HEK293 (cell line): ENCODE measurements at regions not wholly inside any gene's neighbourhood (a gene's known extent, or its start where the extent isn't known, plus 50 kb on each side); places are given as distances from the start of the nearest gene placed in this dataset.

ENCODE experiments used
- CTCF ChIA-PET: fragments of 350-600 bp; formaldehyde crosslinking; extraction: SDS; loops from one replicate; lab custom pipeline; 2021; ENCODE audit warnings: antibody characterized with exemption; lab: Yijun Ruan, JAX
- POLR2A ChIA-PET: fragments of 300-600 bp; formaldehyde crosslinking; extraction: SDS; loops from one replicate; lab custom pipeline; 2020; ENCODE audit warnings: antibody characterized with exemption, inconsistent platforms; lab: Yijun Ruan, JAX
- H3K27ac ChIP-seq: fragments of 200-500 bp; sonication (Bioruptor generic); 2 replicates; pipeline ENCODE4 v1.5.1; 2014; ENCODE audit warnings: low read depth, low read length, control low read depth, inconsistent platforms; ENCODE audit errors: extremely low read depth
- H3K36me3 ChIP-seq, 2 experiments: fragments of 200-500 bp in 1 of 2; sonication (Bioruptor generic) in 1 of 2; 1 replicate in 1 of 2; 2 replicates in 1 of 2; pipeline ENCODE4 v1.5.1; 2014 to 2017; ENCODE audit warnings: inconsistent platforms in 2 of 2, low read length in 2 of 2; ENCODE audit not compliant: control insufficient read depth in 2 of 2, insufficient read depth in 1 of 2
- H3K4me1 ChIP-seq: fragments of 200-500 bp; sonication (Bioruptor generic); 2 replicates; pipeline ENCODE4 v1.5.1; 2014; ENCODE audit warnings: mild to moderate bottlenecking, low read length, inconsistent platforms; ENCODE audit not compliant: control insufficient read depth, insufficient read depth
- H3K4me3 ChIP-seq: 2 replicates; pipeline ENCODE4 v1.5.1; 2011; ENCODE audit warnings: low read depth, mild to moderate bottlenecking, control low read depth, low read length, moderate library complexity
- H3K9me3 ChIP-seq: fragments of 200-500 bp; sonication (Bioruptor generic); 2 replicates; pipeline ENCODE4 v1.5.1; 2014; ENCODE audit warnings: low read depth, low read length, inconsistent platforms; ENCODE audit not compliant: control insufficient read depth, insufficient read depth
- GLIS1 ChIP-seq: fragments of 450-650 bp; formaldehyde crosslinking; IDR thresholded peaks from 2 replicates; pipeline ENCODE4 v1.5.1; 2016; ENCODE audit warnings: missing biosample characterization, missing genetic modification characterization
- HOXA7 ChIP-seq: sonication (generic); formaldehyde crosslinking; IDR thresholded peaks from 2 replicates; pipeline ENCODE4 v1.8.1; 2022; ENCODE audit warnings: missing genetic modification reagents, borderline replicate concordance
- KLF8 ChIP-seq: fragments of 450-650 bp; formaldehyde crosslinking; IDR thresholded peaks from 2 replicates; pipeline ENCODE4 v1.5.1; 2016; ENCODE audit warnings: missing biosample characterization, missing genetic modification characterization
- KLF9 ChIP-seq: fragments of 450-650 bp; formaldehyde crosslinking; IDR thresholded peaks from 2 replicates; pipeline ENCODE4 v1.5.1; 2016; ENCODE audit warnings: missing biosample characterization, missing genetic modification characterization, low read depth
- MZF1 ChIP-seq: fragments of 450-650 bp; formaldehyde crosslinking; IDR thresholded peaks from 2 replicates; pipeline ENCODE4 v1.5.1; 2017; ENCODE audit warnings: missing biosample characterization, missing genetic modification characterization, borderline replicate concordance
- OSR2 ChIP-seq: fragments of 450-650 bp; formaldehyde crosslinking; IDR thresholded peaks from 2 replicates; pipeline ENCODE4 v1.5.1; 2016; ENCODE audit warnings: missing biosample characterization, missing genetic modification characterization
- PRDM1 ChIP-seq: fragments of 450-650 bp; formaldehyde crosslinking; IDR thresholded peaks from 2 replicates; pipeline ENCODE4; 2016; ENCODE audit warnings: missing biosample characterization, missing genetic modification characterization
- SALL2 ChIP-seq: fragments of 450-650 bp; formaldehyde crosslinking; IDR thresholded peaks from 2 replicates; pipeline ENCODE4 v1.5.0; 2017; ENCODE audit warnings: missing biosample characterization, mild to moderate bottlenecking, missing genetic modification characterization, borderline replicate concordance
- SCRT1 ChIP-seq: fragments of 450-650 bp; formaldehyde crosslinking; IDR thresholded peaks from 2 replicates; pipeline ENCODE4 v1.5.1; 2016; ENCODE audit warnings: missing biosample characterization, missing genetic modification characterization, borderline replicate concordance
- YY2 ChIP-seq: fragments of 450-650 bp; formaldehyde crosslinking; IDR thresholded peaks from 2 replicates; pipeline ENCODE4 v1.5.1; 2016; ENCODE audit warnings: missing biosample characterization, missing genetic modification characterization
- ZBTB7A ChIP-seq: fragments of 450-650 bp; formaldehyde crosslinking; IDR thresholded peaks from 2 replicates; pipeline ENCODE4 v1.5.1; 2016; ENCODE audit warnings: low read depth, missing biosample characterization, missing genetic modification characterization
- ZFP3 ChIP-seq: fragments of 450-650 bp; formaldehyde crosslinking; IDR thresholded peaks from 2 replicates; pipeline ENCODE4 v1.5.1; 2016; ENCODE audit warnings: low read depth, missing biosample characterization, missing genetic modification characterization
- ZNF112 ChIP-seq: fragments of 450-650 bp; formaldehyde crosslinking; IDR thresholded peaks from 2 replicates; pipeline ENCODE4 v1.5.0; 2017; ENCODE audit warnings: missing biosample characterization, missing genetic modification characterization
- ZNF169 ChIP-seq: fragments of 450-650 bp; formaldehyde crosslinking; IDR thresholded peaks from 2 replicates; pipeline ENCODE4 v1.5.1; 2016; ENCODE audit warnings: missing biosample characterization, missing genetic modification characterization
- ZNF324 ChIP-seq: fragments of 450-650 bp; formaldehyde crosslinking; IDR thresholded peaks from 2 replicates; pipeline ENCODE4 v1.5.1; 2016; ENCODE audit warnings: missing biosample characterization, missing genetic modification characterization
- ZNF350 ChIP-seq: fragments of 450-650 bp; formaldehyde crosslinking; IDR thresholded peaks from 2 replicates; pipeline ENCODE4 v1.5.0; 2017; ENCODE audit warnings: missing biosample characterization, mild to moderate bottlenecking, missing genetic modification characterization
- ZNF473 ChIP-seq: fragments of 450-650 bp; formaldehyde crosslinking; IDR thresholded peaks from 2 replicates; pipeline ENCODE4 v1.5.1; 2017; ENCODE audit warnings: missing biosample characterization, missing genetic modification characterization
- ZNF560 ChIP-seq: fragments of 450-650 bp; formaldehyde crosslinking; IDR thresholded peaks from 2 replicates; pipeline ENCODE4 v1.5.1; 2017; ENCODE audit warnings: missing biosample characterization, missing genetic modification characterization, borderline replicate concordance
- ZNF561 ChIP-seq: fragments of 450-650 bp; IDR thresholded peaks from 2 replicates; pipeline ENCODE4 v1.5.1; 2018; ENCODE audit warnings: missing biosample characterization, missing genetic modification characterization, borderline replicate concordance
- ZNF624 ChIP-seq: fragments of 450-650 bp; formaldehyde crosslinking; IDR thresholded peaks from 2 replicates; pipeline ENCODE4 v1.5.1; 2017; ENCODE audit warnings: missing biosample characterization, missing genetic modification characterization
- ZNF670 ChIP-seq: fragments of 450-650 bp; formaldehyde crosslinking; IDR thresholded peaks from 2 replicates; pipeline ENCODE4 v1.5.1; 2016; ENCODE audit warnings: missing biosample characterization, missing genetic modification characterization, low read depth
- ZNF707 ChIP-seq: fragments of 450-650 bp; formaldehyde crosslinking; IDR thresholded peaks from 2 replicates; pipeline ENCODE4 v1.5.1; 2016; ENCODE audit warnings: missing biosample characterization, missing genetic modification characterization
- ZSCAN30 ChIP-seq: fragments of 450-650 bp; IDR thresholded peaks from 2 replicates; pipeline ENCODE4 v1.5.1; 2018; ENCODE audit warnings: missing biosample characterization, mild to moderate bottlenecking, missing genetic modification characterization, moderate library complexity
- TF ChIP-seq, protein P1 (sequence below): fragments of 450-650 bp; formaldehyde crosslinking; IDR thresholded peaks from 2 replicates; pipeline ENCODE4 v1.5.0; 2017; ENCODE audit warnings: missing biosample characterization, missing genetic modification characterization, borderline replicate concordance
- TF ChIP-seq, protein P2 (sequence below): fragments of 450-650 bp; formaldehyde crosslinking; IDR thresholded peaks from 2 replicates; pipeline ENCODE4 v1.5.1; 2016; ENCODE audit warnings: missing biosample characterization, missing genetic modification characterization
- TF ChIP-seq, protein P3 (sequence below): fragments of 450-650 bp; formaldehyde crosslinking; IDR thresholded peaks from 2 replicates; pipeline ENCODE4 v1.5.1; 2016; ENCODE audit warnings: missing biosample characterization, missing genetic modification characterization
- TF ChIP-seq, protein P4 (sequence below): fragments of 450-650 bp; formaldehyde crosslinking; IDR thresholded peaks from 2 replicates; pipeline ENCODE4 v1.5.1; 2016; ENCODE audit warnings: missing biosample characterization, missing genetic modification characterization, low read depth

DNA sequence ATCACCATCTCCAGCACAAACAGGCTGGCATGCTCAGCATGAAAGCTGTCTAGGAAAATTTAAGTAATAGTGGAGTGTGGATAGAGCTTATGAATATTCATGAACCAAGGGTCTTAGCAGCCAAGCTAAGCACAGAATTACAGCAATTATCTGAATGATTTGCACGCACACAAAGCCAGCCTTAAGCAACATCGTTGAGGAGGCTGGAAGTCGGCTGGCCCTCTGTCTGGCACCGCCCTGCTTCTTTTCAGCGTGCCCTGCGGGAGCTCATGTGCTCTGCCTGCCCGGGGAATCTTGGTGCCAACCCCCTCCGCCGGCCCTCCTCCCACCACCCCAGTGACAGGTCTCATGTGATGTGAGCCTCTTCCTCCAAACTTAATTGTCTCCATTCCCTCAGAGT is 540.1 kb downstream of the CMPK2 start:
- H3K27ac ChIP-seq: no peak overlapping the region
- CTCF ChIA-PET: no interaction called here
- POLR2A ChIA-PET: no interaction called here
- H3K9me3 ChIP-seq: no peaks in the 10 kb centered on the region
- no peak overlapping the region for H3K4me3 ChIP-seq
- no peaks in the 10 kb centered on the region for H3K36me3 ChIP-seq
- TF ChIP-seq SCRT1 (tag by site-specific recombination): no peak
- TF ChIP-seq PRDM1 (tag by site-specific recombination): no peak
- no peak for TF ChIP-seq ZNF561 (tag by site-specific recombination)
- no peak for TF ChIP-seq ZBTB7A (tag by site-specific recombination)
- TF ChIP-seq ZNF560 (tag by site-specific recombination): no peak
- no peak for TF ChIP-seq ZNF324
- no peak for TF ChIP-seq ZSCAN30 (tag by site-specific recombination)
- no peak for TF ChIP-seq ZNF624 (tag by site-specific recombination)
- TF ChIP-seq, protein P1, sequence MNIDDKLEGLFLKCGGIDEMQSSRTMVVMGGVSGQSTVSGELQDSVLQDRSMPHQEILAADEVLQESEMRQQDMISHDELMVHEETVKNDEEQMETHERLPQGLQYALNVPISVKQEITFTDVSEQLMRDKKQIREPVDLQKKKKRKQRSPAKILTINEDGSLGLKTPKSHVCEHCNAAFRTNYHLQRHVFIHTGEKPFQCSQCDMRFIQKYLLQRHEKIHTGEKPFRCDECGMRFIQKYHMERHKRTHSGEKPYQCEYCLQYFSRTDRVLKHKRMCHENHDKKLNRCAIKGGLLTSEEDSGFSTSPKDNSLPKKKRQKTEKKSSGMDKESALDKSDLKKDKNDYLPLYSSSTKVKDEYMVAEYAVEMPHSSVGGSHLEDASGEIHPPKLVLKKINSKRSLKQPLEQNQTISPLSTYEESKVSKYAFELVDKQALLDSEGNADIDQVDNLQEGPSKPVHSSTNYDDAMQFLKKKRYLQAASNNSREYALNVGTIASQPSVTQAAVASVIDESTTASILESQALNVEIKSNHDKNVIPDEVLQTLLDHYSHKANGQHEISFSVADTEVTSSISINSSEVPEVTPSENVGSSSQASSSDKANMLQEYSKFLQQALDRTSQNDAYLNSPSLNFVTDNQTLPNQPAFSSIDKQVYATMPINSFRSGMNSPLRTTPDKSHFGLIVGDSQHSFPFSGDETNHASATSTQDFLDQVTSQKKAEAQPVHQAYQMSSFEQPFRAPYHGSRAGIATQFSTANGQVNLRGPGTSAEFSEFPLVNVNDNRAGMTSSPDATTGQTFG (tag by site-specific recombination): no peak
- TF ChIP-seq ZNF473 (tag by site-specific recombination): no peak
- no peak for TF ChIP-seq GLIS1 (tag by site-specific recombination)
- no peak for TF ChIP-seq ZNF112 (tag by site-specific recombination)
- no peak for TF ChIP-seq OSR2
- no peak for TF ChIP-seq HOXA7 (CRISPR knock-in tag)
- TF ChIP-seq, protein P2, sequence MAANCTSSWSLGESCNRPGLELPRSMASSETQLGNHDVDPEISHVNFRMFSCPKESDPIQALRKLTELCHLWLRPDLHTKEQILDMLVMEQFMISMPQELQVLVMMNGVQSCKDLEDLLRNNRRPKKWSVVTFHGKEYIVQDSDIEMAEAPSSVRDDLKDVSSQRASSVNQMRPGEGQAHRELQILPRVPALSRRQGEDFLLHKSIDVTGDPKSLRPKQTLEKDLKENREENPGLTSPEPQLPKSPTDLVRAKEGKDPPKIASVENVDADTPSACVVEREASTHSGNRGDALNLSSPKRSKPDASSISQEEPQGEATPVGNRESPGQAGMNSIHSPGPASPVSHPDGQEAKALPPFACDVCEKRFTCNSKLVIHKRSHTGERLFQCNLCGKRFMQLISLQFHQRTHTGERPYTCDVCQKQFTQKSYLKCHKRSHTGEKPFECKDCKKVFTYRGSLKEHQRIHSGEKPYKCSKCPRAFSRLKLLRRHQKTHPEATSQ (tag by site-specific recombination): no peak
- H3K4me1 ChIP-seq: no peaks in the 10 kb centered on the region

DNA sequence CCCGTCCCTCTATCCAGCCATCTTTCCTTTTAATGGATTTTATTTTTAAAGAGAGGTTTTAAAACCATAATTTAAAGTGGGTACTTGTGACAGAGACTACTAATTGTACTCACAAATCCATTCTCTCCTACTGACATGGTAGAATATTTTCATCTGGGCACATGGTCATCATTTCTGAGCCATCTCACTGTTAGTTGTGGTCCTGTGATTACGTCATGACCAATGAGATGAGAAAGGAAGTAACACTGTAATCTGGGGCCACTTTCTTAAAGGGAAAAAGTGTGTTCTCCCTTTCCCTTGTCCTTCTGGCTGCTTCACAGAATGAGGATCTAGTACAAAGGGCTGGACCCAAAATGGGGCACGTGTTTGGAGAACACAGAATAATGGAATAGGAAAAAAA is 538.7 kb downstream of the CMPK2 start:
- CTCF ChIA-PET: no interaction called here
- H3K4me3 ChIP-seq: no peak overlapping the region

DNA sequence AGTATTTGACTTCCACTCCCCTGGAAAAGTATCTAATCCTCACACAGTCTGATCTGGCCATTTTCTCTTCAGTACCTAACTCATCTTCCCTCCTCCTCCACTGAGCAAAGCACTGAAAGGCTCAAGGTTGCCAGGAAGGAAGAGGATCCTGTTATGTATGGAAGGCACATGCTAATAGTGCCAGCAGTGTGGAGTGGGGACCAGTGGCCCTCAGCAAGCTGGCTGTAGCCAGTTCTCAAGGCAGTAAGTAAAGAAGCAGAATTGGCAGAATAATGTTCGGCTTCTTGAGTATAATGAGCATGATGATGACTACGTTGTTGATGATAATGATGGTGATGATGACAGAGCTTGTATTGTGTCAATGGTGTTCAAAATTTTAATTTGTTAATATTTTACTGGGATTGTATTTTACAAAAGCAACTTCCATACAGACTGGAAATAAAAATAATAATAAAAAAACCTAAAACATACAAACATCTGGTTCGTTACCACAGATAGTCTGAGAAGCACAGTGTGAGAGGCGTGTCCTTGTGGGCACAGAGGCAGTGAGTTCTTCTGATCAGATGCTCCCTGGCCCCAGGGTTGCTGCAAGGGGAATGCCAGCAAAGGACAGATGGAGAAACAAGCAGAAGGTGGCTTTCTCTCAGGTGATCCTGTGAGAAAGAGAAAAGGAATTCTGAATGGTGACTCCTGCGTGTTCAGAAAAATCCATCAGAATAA is 528.8 kb downstream of the CMPK2 start:
- Histone ChIP-seq H3K27ac (no peak overlapping the region), H3K4me1 (no peaks in the 10 kb centered on the region), H3K9me3 (no peaks in the 10 kb centered on the region), H3K4me3 (no peak overlapping the region), H3K36me3 (no peaks in the 10 kb centered on the region)
- ChIA-PET CTCF (no interaction called here), POLR2A (no interaction called here)
- TF ChIP-seq KLF9 (tag by site-specific recombination) (no peak), KLF8 (tag by site-specific recombination) (no peak), ZNF707 (tag by site-specific recombination) (no peak), ZFP3 (tag by site-specific recombination) (no peak), ZNF670 (no peak), MZF1 (no peak), ZNF350 (tag by site-specific recombination) (no peak), YY2 (no peak), SALL2 (tag by site-specific recombination) (no peak), ZNF169 (tag by site-specific recombination) (no peak)
- TF ChIP-seq, protein P3, sequence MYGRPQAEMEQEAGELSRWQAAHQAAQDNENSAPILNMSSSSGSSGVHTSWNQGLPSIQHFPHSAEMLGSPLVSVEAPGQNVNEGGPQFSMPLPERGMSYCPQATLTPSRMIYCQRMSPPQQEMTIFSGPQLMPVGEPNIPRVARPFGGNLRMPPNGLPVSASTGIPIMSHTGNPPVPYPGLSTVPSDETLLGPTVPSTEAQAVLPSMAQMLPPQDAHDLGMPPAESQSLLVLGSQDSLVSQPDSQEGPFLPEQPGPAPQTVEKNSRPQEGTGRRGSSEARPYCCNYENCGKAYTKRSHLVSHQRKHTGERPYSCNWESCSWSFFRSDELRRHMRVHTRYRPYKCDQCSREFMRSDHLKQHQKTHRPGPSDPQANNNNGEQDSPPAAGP: no peak

More for the DNA sequence above, 538.7 kb downstream of the CMPK2 start:
- Histone ChIP-seq H3K9me3 (no peaks in the 10 kb centered on the region), H3K4me1 (no peaks in the 10 kb centered on the region), H3K36me3 (no peaks in the 10 kb centered on the region), H3K27ac (no peak overlapping the region)
- TF ChIP-seq KLF9 (tag by site-specific recombination): no peak
- TF ChIP-seq, protein P4, sequence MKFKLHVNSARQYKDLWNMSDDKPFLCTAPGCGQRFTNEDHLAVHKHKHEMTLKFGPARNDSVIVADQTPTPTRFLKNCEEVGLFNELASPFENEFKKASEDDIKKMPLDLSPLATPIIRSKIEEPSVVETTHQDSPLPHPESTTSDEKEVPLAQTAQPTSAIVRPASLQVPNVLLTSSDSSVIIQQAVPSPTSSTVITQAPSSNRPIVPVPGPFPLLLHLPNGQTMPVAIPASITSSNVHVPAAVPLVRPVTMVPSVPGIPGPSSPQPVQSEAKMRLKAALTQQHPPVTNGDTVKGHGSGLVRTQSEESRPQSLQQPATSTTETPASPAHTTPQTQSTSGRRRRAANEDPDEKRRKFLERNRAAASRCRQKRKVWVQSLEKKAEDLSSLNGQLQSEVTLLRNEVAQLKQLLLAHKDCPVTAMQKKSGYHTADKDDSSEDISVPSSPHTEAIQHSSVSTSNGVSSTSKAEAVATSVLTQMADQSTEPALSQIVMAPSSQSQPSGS (tag by site-specific recombination): peak; percentile 48; the same call in 1 of the 2 replicates
- POLR2A ChIA-PET: no interaction called here
